Bone marrow (tissue), 2 donors: ENCODE measurements at regions not wholly inside any gene's neighbourhood (a gene's known extent, or its start where the extent isn't known, plus 50 kb on each side); places are given as distances from the start of the nearest gene placed in this dataset.

Experiments used
- DNase-seq, 2 donors: peaks; one replicate each; lab custom pipeline; 2025; lab: John Stamatoyannopoulos, UW

DNA sequence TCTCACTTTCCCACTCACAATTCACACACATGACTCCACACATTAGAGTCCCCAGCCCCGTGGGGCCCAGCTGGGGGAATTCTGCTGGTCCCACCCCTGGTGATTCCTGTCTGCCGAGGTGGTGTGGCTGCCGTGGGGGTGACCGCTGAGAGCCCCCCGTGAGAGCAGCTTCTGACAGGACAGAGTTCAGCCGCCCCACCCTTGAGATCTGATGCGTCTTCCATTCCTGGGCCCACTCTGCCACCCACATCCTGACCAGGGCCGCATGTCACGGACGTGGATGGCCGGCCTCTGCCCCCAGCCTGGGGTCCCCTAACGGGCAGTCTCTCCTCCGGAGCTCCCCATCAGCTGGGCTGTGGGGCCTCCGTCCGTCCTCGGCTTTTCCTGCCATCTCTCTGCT, 240.1 kb upstream of the PITRM1 start:
- no peak for DNase-seq

DNA sequence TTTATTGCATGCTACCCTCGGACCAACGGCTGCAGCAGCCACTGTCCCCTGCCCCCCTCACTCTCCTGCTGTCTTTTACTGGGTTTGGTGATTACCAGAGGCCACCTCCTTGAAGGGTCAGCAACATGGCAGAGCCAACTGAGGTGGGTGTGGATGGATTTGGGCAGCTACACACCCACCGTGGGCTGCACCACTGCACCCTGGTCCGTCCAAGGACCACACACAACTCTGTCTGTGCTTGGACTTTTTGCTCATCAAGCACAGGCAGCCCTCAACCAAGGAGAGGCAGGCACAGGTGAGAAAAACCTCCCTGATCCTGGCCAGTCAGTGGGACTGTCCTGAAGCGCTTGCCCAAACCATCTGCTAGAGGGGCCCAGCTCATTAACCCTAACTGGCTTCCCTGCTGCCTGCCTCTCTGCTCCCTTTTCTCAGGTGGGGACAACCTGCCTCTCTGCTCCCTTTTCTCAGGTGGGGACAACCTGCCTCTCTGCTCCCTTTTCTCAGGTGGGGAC, 239.5 kb upstream of the PITRM1 start:
- DNase-seq = no peak

DNA sequence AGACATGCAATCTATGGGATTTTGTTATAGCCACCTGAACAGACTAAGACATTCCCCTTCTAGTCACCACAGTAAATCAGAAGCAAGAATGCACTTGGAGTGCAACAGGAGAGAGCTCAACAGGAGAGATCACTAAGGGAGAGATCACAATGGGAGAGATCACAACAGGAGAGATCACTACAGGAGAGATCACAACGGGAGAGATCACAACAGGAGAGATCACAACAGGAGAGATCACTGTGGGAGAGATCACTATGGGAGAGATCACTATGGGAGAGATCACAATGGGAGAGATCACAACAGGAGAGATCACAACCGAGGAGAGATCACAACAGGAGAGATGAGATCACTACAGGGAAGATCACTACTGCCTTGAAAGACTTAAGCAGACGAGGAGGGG, 238.5 kb upstream of the PITRM1 start:
- no peak for DNase-seq

DNA sequence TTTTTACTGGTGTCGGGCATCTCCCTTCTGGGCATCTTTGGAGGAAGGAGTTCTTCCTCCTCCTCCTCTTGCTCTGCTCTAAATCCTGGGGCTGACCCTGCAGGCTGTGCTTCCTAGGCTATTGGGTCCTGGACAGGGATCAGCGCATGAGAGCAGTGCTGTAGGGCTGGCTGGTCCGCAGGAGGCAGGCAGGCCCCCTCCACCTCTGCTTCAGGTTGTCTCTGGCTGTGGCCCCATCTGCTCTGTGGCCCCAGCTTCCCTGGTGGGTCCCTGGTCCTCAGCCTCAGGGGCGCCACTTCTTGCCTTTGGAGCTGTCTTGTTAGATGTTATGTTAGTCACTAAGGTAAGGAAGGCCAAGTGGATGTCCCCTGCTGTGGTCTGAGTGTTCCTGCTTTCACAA, 237.3 kb upstream of the PITRM1 start:
- no peak for DNase-seq

DNA sequence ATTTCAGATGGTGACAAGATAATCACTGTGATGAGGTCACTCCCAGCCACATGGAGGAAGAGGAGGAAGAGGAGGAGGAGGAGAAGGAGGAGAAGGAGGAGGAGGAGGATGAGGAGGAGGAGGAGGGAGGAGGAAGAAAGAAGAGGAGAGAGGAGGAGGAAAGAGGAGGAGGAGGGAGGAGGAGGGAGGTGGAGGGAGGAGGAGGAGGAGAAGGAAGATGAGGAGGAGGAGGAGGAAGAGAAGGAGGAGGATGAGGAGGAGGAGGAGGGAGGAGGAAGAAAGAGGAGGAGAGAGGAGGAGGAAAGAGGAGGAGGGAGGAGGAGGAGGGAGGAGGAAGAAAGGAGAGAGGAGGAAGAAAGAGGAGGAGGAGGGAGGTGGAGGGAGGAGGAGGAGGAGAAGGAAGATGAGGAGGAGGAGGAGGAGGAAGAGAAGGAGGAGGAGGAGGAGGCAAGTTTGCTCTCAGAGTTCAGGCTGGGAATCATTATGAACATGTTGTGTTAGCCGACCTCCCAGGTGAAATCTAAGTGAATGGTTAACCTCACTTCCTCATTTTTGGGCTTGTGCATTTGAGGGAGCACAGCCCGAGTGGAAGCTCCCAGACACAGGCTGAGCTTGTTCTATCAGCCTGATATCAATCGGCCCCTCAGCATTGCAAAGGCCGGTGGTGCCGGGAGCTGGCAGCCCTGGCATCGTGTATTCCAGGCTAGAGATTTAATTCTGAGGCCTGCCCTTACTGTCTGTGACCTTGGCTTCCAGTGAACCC, 236.2 kb upstream of the PITRM1 start:
- DNase-seq = no peak

DNA sequence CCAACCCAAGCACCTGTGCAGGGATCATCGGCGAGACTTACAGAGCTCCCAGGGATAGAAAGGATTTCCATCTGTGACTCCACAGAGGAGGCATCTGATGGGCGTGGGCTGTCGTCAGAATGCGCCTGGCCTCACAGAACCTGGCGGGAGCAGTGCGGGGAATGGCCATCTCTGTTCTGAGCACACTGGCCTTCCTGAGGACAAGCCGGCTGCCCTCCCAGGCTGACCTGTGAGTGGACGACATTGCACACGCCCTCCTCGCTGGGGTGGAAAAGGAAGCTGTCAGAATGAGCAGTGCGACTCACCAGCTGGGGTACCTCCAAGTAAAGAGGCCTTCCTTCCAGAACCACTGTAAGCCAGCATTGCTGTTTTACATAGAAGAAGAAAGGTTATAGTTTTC, 234.6 kb upstream of the PITRM1 start:
- DNase-seq = no peak

DNA sequence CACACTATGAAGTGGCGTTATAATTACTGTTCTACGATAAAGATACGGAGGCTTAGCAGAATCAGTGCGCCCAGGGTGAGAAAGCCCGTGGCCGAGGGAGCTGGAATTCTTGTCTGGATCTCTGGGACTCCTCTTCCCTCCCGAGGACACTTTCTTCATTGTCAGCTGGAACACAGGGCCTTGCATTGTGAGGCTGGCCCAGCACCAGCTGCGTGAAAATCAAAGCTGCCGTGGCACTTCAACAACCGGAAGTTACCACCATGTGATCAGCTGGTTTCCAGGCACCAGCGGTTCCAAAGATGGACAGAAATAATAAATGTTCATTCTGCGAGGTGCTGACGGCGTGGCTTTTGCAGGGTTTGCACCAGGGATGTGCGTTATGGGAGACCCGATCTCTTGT, 234.0 kb upstream of the PITRM1 start:
- DNase-seq = no peak

DNA sequence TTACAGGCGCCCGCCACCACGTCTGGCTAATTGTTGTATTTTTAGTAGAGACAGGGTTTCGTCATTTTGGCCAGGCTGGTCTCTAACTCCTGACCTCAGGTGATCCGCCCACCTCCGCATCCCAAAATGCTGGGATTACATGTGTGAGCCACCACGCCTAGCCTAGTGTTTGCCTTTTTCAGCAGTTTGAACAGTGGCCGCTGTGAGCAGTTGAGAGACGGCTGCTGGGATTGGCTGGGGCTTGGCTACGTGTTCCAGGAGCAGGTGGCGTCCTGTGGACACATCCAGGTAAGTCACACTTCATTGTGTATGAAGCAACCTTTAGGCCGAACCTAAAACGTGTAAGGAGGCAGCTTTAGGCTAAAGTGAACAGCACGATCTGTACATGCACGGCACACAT, 231.8 kb upstream of the PITRM1 start:
- no peak for DNase-seq

DNA sequence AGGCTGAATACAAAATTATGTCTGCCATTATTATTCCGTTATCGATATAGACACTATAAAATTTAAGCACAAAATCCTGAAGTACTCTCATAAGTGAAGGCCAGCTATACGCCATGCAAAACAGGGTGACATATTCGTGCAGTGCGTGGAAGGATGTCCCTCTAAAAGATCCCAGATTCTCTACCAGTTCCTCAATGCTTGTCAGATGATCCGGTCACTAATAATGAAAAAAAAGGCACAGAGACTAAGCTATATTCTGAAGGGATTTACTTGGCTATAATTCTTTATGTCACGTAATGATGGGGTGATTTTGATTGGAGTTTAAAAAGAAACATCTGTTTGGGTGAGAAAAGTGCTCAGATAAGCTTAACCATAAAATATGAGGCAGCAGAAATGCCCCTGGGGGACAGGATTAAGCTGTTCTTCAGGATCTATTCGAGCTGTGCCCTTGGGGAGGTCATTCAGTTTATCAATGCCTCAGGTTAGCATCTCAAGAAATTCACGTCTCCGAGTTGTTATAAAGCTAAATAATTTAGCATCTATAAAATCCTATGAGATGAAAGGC, 229.7 kb upstream of the PITRM1 start:
- DNase-seq = no peak

DNA sequence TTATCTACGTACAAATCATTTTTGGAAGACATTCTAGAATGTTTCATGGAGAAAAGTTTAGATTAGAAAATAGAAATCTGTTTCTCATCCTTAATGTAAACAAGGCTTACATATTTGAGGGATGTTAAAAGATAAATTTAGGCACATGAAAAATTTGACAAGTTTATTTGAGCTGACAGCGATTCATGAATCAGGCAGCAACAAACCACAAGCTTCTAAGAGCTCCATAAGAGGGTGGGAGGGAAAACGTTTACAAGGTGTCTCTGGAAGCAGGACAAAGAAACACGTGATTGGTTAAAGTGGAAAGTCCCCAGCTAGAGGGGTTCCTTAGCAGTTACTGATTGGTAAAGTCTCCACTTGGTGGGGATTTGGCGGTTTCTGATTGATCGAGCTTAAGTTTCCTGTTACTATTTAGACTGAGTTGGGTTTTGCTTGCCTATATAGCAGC, 228.9 kb upstream of the PITRM1 start:
- no peak for DNase-seq

DNA sequence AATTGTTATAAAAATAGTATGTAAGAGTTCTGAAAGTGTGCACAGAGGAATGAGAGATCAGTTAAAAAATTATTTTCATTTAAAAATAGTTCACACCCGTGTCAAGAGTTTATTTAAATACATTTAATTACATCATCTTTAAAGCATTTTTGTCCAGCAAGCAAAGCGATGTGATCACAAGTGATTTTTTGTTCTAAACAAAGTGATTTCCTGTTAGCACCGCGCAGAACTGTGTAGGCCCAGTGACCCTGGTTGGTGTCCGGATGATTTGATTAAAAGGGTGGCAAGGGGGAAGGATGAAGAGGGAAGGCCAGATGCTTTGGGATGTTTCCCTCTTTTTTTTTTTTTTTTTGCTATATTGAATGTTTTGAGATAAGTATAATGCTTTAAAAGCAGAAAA, 227.8 kb upstream of the PITRM1 start:
- DNase-seq = no peak

DNA sequence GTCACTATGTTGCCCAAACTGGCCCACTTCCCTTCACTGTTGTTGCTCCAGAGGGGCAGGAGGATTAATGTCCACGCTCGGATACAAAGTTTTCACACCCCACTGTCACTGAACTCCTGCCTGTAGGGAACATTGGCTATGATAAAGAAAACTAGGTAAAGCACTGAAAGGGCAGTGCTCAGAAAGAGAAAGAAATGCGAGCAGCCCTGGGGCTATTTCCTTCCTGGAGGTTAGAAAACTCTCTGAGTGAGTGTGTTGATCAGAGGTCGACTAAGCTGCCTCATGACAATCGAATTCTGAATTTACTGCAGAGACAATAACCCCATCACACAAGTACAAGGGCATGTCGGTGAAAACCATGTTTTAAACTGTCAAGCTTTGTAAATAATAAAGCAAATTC, 227.2 kb upstream of the PITRM1 start:
- no peak for DNase-seq

DNA sequence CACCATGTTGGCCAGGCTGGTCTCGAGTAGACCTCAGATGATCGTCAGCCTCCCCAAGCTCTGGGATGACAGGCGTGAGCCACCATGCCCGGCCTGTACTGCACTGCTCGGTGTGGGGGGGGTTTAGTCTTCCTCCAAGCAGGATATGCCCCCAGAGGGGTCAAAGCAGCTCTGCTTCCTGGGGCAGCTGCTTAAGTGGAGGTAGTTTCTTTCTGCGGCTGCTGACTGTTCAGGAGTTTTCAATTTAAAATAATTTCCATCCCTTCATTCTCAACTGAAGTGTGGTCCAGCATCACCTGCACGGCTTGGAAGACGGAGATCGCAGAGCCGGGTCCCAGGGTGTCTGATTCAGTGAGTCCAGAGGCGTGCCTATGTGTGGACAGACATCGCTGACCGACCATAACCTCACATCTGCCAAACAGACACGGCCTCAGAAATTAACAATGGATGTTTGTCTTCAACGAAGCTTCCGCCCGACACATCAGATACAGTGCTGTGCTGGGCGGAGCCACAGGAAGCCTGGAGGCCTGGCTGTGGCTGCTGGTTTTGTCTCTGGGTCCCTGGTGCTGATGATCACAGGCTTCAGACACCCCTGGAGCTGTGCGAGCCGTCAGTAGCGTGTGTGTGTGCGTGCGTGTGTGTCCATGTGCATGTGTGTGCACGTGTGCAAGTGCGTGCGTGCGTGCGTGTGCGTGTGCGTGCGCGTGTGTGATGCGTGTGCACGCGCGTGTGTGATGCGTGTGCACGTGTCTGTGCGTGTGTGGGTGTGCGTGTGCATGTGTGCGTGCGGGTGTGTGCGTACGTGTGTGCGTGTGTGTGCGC, 226.5 kb upstream of the PITRM1 start:
- DNase-seq = no peak

DNA sequence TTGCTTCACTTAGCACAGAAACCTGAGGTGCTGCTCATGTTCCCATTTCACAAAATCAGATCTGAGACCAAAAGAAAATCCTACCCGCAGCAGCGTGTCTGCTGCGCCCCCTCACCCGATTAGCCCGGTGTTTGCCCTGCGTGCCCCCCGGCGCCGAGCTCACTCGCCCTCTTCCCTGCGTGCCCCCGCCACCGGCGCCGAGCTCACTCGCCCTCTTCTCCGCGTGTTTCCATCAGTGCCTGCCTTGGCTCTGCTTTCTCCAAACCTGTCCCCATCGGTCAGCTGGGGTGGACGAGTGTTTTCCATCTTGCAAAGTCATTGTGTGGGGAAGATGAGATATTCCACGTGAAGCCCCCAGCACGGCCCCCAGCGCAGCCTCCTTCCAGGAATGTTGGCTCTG, 225.3 kb upstream of the PITRM1 start:
- no peak for DNase-seq

DNA sequence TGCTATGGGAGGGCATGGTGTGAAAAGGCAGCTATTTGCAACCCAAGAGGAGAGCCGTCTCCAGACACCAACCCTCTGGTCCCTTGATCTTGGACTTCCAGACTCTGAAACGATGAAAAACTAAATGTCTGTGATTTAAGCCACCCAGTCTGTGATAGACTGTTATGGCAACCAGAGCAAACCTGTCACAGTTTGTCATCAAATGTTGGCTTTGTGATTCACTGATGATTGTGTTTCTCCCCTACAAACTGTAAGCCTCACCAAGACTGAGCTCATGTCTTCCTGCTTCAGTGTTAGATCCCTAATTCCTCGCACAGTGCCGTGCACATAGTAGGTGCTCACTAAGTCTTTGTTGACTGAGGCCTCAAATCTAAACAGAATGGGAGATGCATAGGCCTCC, 224.6 kb upstream of the PITRM1 start:
- DNase-seq = no peak

DNA sequence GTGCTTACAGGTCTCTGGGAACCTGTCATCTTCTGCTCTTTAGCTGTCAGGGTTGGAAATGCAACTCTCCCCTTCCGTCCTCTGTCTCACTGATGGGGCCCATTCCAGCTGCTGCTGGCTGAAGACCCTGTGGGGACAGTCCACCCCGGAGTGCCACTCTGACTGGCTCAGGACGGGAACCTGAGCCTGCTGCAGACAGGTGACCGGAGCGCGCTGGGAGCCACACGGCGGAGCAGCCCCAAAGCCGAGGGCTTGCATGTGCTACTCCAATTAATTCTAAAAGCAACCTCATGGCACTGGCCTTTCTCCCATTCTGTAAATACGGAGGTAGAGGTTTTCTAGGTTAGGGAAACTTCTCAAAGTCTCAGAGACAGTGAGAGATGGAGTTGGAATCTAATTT, 223.5 kb upstream of the PITRM1 start:
- no peak for DNase-seq

DNA sequence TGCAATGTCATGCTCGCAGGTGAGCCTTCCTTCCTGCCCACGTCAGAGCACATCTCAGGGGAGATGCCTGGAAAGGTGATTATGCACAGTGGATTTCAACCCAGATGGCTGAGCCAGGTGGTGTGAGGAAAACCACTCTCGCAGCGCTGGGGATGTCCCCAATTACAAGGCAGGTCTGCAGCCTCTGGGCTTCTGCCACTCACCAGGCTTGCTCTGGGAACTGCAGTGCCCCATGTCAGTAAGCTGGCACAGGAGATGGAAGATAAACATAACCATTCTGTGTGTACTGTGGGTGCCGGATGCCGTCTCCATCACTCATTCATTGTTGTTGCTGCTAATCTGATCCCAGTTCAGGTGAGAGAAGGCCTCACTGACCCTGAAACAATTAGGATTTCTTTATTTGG, 222.9 kb upstream of the PITRM1 start:
- DNase-seq = no peak

DNA sequence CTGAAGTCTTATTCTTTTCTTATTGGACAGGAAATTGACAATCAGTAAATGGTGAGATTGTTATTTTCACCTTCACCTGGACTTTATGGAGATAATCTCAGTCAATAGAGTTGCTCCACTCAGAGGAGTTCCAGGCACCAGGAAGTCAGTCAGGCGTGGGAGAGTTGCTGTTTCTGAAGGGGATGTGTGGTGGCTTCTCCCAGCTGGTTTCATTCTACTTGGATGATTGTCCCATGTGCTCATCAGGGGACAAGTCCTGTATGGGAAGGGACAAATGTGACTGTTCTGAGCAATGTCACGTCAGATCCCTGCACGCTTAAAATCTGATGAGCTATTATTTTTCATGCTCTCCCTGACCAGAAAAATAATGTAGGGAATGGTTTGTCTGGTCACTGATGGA, 222.5 kb upstream of the PITRM1 start:
- no peak for DNase-seq

DNA sequence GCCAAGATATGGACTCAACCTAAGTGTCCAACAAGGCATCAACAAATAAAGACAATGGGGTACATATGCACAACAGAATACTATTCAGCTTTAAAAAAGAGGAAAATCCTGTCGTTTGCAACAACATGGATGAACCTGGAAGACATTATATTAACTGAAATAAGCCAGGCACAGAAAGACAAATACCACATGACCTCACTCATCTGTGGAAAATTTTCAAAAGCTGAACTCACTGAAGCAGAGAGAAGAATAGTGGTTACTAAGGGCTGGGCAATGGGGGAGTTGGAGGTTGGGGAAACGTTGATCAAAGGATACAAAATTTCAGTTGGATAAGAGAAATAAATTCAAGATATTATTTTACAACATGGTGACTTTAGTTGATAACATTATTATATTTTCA, 221.4 kb upstream of the PITRM1 start:
- no peak for DNase-seq

DNA sequence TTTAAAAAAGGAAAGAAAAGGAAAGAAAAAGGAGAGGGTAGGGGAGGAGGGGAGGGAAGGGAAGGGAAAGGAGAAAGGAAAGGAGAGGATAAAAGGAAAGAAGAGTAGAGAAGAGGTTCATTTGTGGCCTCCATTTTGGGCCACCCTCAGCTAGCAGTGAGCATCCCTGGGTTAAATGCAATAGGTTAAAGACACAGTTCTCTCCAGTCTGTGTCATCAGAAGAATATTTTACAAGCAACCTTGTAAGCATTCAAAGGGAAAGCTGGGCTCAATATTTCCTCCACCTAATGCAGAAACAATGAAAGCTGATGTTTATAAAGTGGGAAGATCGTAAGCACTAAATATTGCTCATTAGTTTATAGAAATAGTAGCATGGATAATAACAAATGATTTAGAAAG, 219.1 kb upstream of the PITRM1 start:
- no peak for DNase-seq

DNA sequence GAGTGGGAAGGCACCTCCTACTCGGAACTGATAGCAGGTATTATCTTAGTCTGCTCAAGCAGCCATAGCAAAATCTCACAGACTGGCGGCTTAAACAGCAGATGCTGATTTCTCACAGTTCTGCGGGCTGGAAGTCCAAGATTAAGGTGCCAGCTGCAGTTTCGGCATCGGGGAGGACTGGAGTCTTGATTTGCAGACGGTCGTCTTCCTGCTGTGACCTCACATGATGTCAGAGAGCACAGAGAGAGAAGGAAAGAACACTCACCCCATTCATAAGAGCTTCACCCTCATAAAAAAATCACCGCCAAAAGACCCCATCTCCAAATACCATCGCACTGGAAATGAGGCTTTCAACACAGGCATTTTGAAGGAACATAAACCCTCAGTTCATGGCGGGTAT, 216.5 kb upstream of the PITRM1 start:
- DNase-seq = no peak

DNA sequence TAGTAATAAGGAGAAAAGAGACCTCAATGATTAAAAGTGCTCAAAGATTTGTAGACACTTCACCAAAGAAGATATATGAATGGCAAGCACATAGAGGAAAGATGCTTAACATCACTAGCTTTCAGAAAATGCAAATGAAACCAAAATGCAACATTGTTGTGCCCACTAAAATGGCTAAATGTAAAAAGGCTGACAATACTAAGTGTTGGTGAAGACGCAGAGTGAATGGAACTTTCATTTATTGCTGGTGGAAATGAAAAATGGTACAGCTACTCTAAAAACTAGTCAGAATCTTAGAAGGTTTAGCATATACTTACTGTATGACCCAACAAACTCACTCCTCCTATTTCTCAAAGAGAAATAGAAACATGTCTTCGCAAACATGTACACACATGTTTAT, 212.9 kb upstream of the PITRM1 start:
- DNase-seq = no peak

DNA sequence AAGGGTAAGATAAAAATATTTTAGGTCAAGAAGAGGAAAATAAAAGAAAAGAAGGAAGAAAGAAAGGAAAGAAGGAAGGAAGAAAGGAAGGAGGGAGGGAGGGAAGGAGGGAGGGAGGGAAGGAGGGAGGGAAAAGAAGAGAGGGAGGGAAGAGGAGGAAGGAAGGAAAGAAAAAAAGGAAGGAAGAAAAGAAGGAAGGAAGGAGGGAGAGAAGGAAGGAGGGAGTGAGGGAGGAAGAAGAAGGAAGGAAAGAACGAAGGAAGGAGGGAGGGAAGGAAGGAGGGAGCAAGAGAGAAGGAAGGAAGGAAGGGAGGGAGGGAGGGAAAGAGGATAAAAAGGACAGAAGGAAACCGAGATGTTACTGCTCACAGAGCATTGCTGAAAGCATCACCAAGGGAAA, 209.5 kb upstream of the PITRM1 start:
- DNase-seq = no peak
